Hepatocyte (in vitro differentiated cells): ENCODE measurements at regions not wholly inside any gene's neighbourhood (a gene's known extent, or its start where the extent isn't known, plus 50 kb on each side); places are given as distances from the start of the nearest gene placed in this dataset.

Source experiments
- CTCF ChIP-seq: fragments of 200-600 bp; sonication (generic); IDR thresholded peaks from 2 replicates; pipeline ENCODE4 v1.5.1; 2016; ENCODE audit warnings: antibody characterized with exemption, mild to moderate bottlenecking; ENCODE audit not compliant: poor library complexity
- EZH2 ChIP-seq: fragments of 200-600 bp; sonication (generic); IDR thresholded peaks from 2 replicates; pipeline ENCODE4 v1.6.1; 2016; ENCODE audit warnings: antibody characterized with exemption, mild to moderate bottlenecking, borderline replicate concordance

GRCh38 chr5:57340681-57341080, 141.9 kb downstream of the ACTBL2 start:
- TF ChIP-seq CTCF, result no peak
- TF ChIP-seq EZH2, result no peak
